GM23338 (cell line): ENCODE measurements at regions not wholly inside any gene's neighbourhood (a gene's known extent, or its start where the extent isn't known, plus 50 kb on each side); places are given as distances from the start of the nearest gene placed in this dataset.

Experiments used
- ATAC-seq: fragments of 200-7000 bp; cut with Tn5 transposase; 3 replicates; pipeline ENCODE4 v1.9.1; 2020
- DNase-seq: peaks from one replicate; pipeline ENCODE4 v3.0.0-alpha.2; 2015; ENCODE audit warnings: low spot score
- H2AFZ ChIP-seq: fragments of 200-600 bp; sonication (generic); 2 replicates; pipeline ENCODE4 v1.8.0; 2016; ENCODE audit warnings: antibody characterized with exemption, mild to moderate bottlenecking, moderate library complexity
- H3F3A ChIP-seq: fragments of 200-600 bp; sonication (generic); replicated peaks from 2 replicates; pipeline ENCODE4 v1.8.0; 2017; ENCODE audit warnings: antibody characterized with exemption, mixed run types, low read depth
- H3K27ac ChIP-seq: fragments of 200-600 bp; sonication (generic); 2 replicates; pipeline ENCODE4 v1.6.1; 2016; ENCODE audit warnings: low read depth
- H3K27me3 ChIP-seq: fragments of 200-600 bp; sonication (generic); 2 replicates; pipeline ENCODE4 v1.8.0; 2016; ENCODE audit warnings: mild to moderate bottlenecking, mixed run types, moderate library complexity; ENCODE audit not compliant: insufficient read depth
- H3K36me3 ChIP-seq: fragments of 200-600 bp; sonication (generic); 2 replicates; pipeline ENCODE4 v1.8.0; 2016; ENCODE audit warnings: mild to moderate bottlenecking; ENCODE audit not compliant: insufficient read depth
- H3K4me1 ChIP-seq: fragments of 200-600 bp; sonication (generic); 2 replicates; pipeline ENCODE4 v1.8.0; 2016; ENCODE audit warnings: mild to moderate bottlenecking, moderate library complexity; ENCODE audit not compliant: insufficient read depth
- H3K4me2 ChIP-seq: fragments of 200-600 bp; sonication (generic); 2 replicates; pipeline ENCODE4 v1.7.1; 2017; ENCODE audit warnings: mixed run types
- H3K4me3 ChIP-seq: fragments of 200-600 bp; sonication (generic); 2 replicates; pipeline ENCODE4 v1.6.1; 2016; ENCODE audit warnings: mixed run types
- H3K79me2 ChIP-seq: fragments of 200-600 bp; sonication (generic); replicated peaks from 2 replicates; pipeline ENCODE4 v1.8.0; 2017; ENCODE audit warnings: mild to moderate bottlenecking; ENCODE audit not compliant: insufficient read depth
- H3K9me2 ChIP-seq: fragments of 200-600 bp; sonication (generic); 2 replicates; pipeline ENCODE4 v1.8.0; 2017; ENCODE audit not compliant: insufficient read depth
- H4K20me1 ChIP-seq: fragments of 200-600 bp; sonication (generic); replicated peaks from 2 replicates; pipeline ENCODE4 v1.8.0; 2017; ENCODE audit warnings: mild to moderate bottlenecking; ENCODE audit not compliant: insufficient read depth
- H3K27ac Mint-ChIP-seq: 2 replicates; pipeline ENCODE4 v1.8.0; 2020; ENCODE audit warnings: inconsistent platforms, mild to moderate bottlenecking, moderate library complexity, mixed read lengths
- H3K27me3 Mint-ChIP-seq: 3 replicates; pipeline ENCODE4 v1.8.0; 2022; ENCODE audit warnings: low read depth, mild to moderate bottlenecking, moderate library complexity, mixed read lengths, inconsistent platforms; ENCODE audit not compliant: insufficient read depth, poor library complexity
- H3K36me3 Mint-ChIP-seq: 3 replicates; pipeline ENCODE4 v1.8.0; 2021; ENCODE audit warnings: low read depth, mild to moderate bottlenecking, inconsistent platforms, moderate library complexity, mixed read lengths
- H3K4me1 Mint-ChIP-seq: 3 replicates; pipeline ENCODE4 v1.8.0; 2020; ENCODE audit warnings: mild to moderate bottlenecking, inconsistent platforms, mixed read lengths
- H3K4me3 Mint-ChIP-seq: 3 replicates; pipeline ENCODE4 v1.8.0; 2021; ENCODE audit warnings: moderate library complexity, mild to moderate bottlenecking, inconsistent platforms, mixed read lengths
- H3K9me3 Mint-ChIP-seq: 3 replicates; pipeline ENCODE4 v1.8.0; 2020; ENCODE audit warnings: moderate library complexity, mild to moderate bottlenecking, inconsistent platforms, mixed read lengths
- CREB1 ChIP-seq: fragments of 250-450 bp; sonication (Bioruptor Pico); IDR thresholded peaks from 2 replicates; pipeline ENCODE4 v1.5.0; 2020; ENCODE audit warnings: low read depth, mild to moderate bottlenecking, moderate library complexity
- CTCF ChIP-seq, 2 experiments: fragments of 200-600 bp in 1 of 2; sonication (generic) in 1 of 2; conservative IDR thresholded peaks; 2 replicates each; pipeline versions ENCODE4 v1.5.1 to v1.6.1; 2016 to 2017; ENCODE audit warnings: antibody characterized with exemption in 2 of 2, low read depth in 2 of 2, mild to moderate bottlenecking in 2 of 2, moderate library complexity in 1 of 2
- EZH2phosphoT487 ChIP-seq: fragments of 200-600 bp; sonication (generic); IDR thresholded peaks from one replicate; pipeline ENCODE4 v1.8.1; 2018; ENCODE audit warnings: antibody characterized with exemption; ENCODE audit not compliant: unreplicated experiment
- NANOG ChIP-seq: IDR thresholded peaks from 2 replicates; pipeline ENCODE4 v1.6.1; 2016; ENCODE audit warnings: antibody characterized with exemption, borderline replicate concordance
- ZNF114 ChIP-seq: fragments of 250-450 bp; sonication (Bioruptor Pico); IDR thresholded peaks from 2 replicates; pipeline ENCODE4 v1.5.0; 2020; ENCODE audit warnings: mild to moderate bottlenecking, moderate library complexity
- TF ChIP-seq, protein P1 (sequence below): fragments of 250-450 bp; sonication (Bioruptor Pico); IDR thresholded peaks from 2 replicates; pipeline ENCODE4 v1.5.0; 2020; ENCODE audit warnings: mild to moderate bottlenecking, moderate library complexity

- Histone ChIP-seq H3K27ac (no peak overlapping the region), H3K27me3 (no peaks in the 10 kb centered on the region), H3F3A (no peaks in the 10 kb centered on the region), H4K20me1 (no peaks in the 10 kb centered on the region), H2AFZ (no peak overlapping the region), H3K79me2 (no peaks in the 10 kb centered on the region), H3K4me1 (no peaks in the 10 kb centered on the region), H3K36me3 (no peaks in the 10 kb centered on the region), H3K9me2 (peaks cover 8% of the 10 kb centered on the region), H3K4me3 (no peak overlapping the region), H3K4me2 (no peak overlapping the region)
- peaks cover 26% of the 10 kb centered on the region for H3K36me3 Mint-ChIP-seq
- peaks cover 31% of the 10 kb centered on the region for H3K9me3 Mint-ChIP-seq
- no peak for DNase-seq
- no peak overlapping the region for H3K27ac Mint-ChIP-seq
- H3K4me1 Mint-ChIP-seq = no peaks in the 10 kb centered on the region
- ATAC-seq = no peak
- TF ChIP-seq ZNF114 (CRISPR knock-in tag) (no peak), CREB1 (no peak)
- H3K27me3 Mint-ChIP-seq = peaks cover 3% of the 10 kb centered on the region
- H3K4me3 Mint-ChIP-seq = no peak overlapping the region
These were observed 114.4 kb downstream of the PCTP start for GRCh38 chr17:55865072-55865762.

GRCh38 chr17:55870044-55870443 lies 119.2 kb downstream of the PCTP start:
- no peaks in the 10 kb centered on the region for H4K20me1 ChIP-seq
- no peaks in the 10 kb centered on the region for H3F3A ChIP-seq
- H3K79me2 ChIP-seq = no peaks in the 10 kb centered on the region
- TF ChIP-seq ZNF114 (CRISPR knock-in tag) = no peak; the same call in 1 of the 2 replicates
- TF ChIP-seq CTCF (conservative IDR thresholded peaks at IDR 0.05; ENCODE audit: low read depth in 2 of 2) = no peak
- TF ChIP-seq, protein P1, sequence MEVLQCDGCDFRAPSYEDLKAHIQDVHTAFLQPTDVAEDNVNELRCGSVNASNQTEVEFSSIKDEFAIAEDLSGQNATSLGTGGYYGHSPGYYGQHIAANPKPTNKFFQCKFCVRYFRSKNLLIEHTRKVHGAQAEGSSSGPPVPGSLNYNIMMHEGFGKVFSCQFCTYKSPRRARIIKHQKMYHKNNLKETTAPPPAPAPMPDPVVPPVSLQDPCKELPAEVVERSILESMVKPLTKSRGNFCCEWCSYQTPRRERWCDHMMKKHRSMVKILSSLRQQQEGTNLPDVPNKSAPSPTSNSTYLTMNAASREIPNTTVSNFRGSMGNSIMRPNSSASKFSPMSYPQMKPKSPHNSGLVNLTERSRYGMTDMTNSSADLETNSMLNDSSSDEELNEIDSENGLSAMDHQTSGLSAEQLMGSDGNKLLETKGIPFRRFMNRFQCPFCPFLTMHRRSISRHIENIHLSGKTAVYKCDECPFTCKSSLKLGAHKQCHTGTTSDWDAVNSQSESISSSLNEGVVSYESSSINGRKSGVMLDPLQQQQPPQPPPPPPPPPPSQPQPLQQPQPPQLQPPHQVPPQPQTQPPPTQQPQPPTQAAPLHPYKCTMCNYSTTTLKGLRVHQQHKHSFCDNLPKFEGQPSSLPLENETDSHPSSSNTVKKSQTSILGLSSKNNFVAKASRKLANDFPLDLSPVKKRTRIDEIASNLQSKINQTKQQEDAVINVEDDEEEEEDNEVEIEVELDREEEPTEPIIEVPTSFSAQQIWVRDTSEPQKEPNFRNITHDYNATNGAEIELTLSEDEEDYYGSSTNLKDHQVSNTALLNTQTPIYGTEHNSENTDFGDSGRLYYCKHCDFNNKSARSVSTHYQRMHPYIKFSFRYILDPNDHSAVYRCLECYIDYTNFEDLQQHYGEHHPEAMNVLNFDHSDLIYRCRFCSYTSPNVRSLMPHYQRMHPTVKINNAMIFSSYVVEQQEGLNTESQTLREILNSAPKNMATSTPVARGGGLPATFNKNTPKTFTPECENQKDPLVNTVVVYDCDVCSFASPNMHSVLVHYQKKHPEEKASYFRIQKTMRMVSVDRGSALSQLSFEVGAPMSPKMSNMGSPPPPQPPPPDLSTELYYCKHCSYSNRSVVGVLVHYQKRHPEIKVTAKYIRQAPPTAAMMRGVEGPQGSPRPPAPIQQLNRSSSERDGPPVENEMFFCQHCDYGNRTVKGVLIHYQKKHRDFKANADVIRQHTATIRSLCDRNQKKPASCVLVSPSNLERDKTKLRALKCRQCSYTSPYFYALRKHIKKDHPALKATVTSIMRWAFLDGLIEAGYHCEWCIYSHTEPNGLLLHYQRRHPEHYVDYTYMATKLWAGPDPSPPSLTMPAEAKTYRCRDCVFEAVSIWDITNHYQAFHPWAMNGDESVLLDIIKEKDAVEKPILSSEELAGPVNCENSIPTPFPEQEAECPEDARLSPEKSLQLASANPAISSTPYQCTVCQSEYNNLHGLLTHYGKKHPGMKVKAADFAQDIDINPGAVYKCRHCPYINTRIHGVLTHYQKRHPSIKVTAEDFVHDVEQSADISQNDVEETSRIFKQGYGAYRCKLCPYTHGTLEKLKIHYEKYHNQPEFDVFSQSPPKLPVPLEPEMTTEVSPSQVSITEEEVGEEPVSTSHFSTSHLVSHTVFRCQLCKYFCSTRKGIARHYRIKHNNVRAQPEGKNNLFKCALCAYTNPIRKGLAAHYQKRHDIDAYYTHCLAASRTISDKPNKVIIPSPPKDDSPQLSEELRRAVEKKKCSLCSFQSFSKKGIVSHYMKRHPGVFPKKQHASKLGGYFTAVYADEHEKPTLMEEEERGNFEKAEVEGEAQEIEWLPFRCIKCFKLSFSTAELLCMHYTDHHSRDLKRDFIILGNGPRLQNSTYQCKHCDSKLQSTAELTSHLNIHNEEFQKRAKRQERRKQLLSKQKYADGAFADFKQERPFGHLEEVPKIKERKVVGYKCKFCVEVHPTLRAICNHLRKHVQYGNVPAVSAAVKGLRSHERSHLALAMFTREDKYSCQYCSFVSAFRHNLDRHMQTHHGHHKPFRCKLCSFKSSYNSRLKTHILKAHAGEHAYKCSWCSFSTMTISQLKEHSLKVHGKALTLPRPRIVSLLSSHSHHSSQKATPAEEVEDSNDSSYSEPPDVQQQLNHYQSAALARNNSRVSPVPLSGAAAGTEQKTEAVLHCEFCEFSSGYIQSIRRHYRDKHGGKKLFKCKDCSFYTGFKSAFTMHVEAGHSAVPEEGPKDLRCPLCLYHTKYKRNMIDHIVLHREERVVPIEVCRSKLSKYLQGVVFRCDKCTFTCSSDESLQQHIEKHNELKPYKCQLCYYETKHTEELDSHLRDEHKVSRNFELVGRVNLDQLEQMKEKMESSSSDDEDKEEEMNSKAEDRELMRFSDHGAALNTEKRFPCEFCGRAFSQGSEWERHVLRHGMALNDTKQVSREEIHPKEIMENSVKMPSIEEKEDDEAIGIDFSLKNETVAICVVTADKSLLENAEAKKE (CRISPR knock-in tag) = 0 out of 2 replicates have a peak, but pooled peaks have one; percentile 42
- peak; percentile 58; the same call in 1 of the 2 replicates for TF ChIP-seq NANOG
- no peak for TF ChIP-seq EZH2phosphoT487
- no peaks in the 10 kb centered on the region for H3K27me3 ChIP-seq
- no peaks in the 10 kb centered on the region; the same call in 2 of the 3 replicates for H3K4me1 Mint-ChIP-seq
- peak; percentile 59 for DNase-seq
- peaks cover 5% of the 10 kb centered on the region for H3K9me2 ChIP-seq
- no peak overlapping the region for H3K4me2 ChIP-seq
- no peak overlapping the region for H3K4me3 ChIP-seq
- H3K27ac ChIP-seq = peak overlapping the region; percentile 71; the same call in 1 of the 2 replicates
- ATAC-seq = peak; percentile 89
- peaks cover 31% of the 10 kb centered on the region for H3K9me3 Mint-ChIP-seq
- no peaks in the 10 kb centered on the region for H3K4me1 ChIP-seq
- H2AFZ ChIP-seq = no peak overlapping the region
- H3K4me3 Mint-ChIP-seq = no peak overlapping the region
- H3K36me3 Mint-ChIP-seq = peaks cover 26% of the 10 kb centered on the region
- H3K36me3 ChIP-seq = no peaks in the 10 kb centered on the region
- H3K27ac Mint-ChIP-seq = no peak overlapping the region
- peaks cover 1% of the 10 kb centered on the region for H3K27me3 Mint-ChIP-seq
